OCI-LY1 (cell line): ENCODE measurements at regions not wholly inside any gene's neighbourhood (a gene's known extent, or its start where the extent isn't known, plus 50 kb on each side); places are given as distances from the start of the nearest gene placed in this dataset.

Experiments
- H2AFZ ChIP-seq: fragments of 200-600 bp; sonication (generic), shearing (Covaris generic); 2 replicates; pipeline ENCODE4 v1.6.0; 2014; ENCODE audit warnings: antibody characterized with exemption, mild to moderate bottlenecking, low read length
- H3F3A ChIP-seq: fragments of 200-600 bp; sonication (generic), shearing (Covaris generic); 2 replicates; pipeline ENCODE4 v1.6.0; 2014; ENCODE audit warnings: mild to moderate bottlenecking, antibody characterized with exemption, low read length, moderate library complexity; ENCODE audit not compliant: insufficient read depth
- H3K27ac ChIP-seq: fragments of 200-600 bp; sonication (generic); 2 replicates; pipeline ENCODE4 v1.5.1; 2014; ENCODE audit warnings: low read length, mixed run types, mild to moderate bottlenecking, low read depth; ENCODE audit not compliant: poor library complexity, severe bottlenecking
- H3K27me3 ChIP-seq: fragments of 200-600 bp; sonication (generic); 2 replicates; pipeline ENCODE4 v1.6.0; 2014; ENCODE audit warnings: antibody characterized with exemption, mild to moderate bottlenecking, low read length, moderate library complexity; ENCODE audit not compliant: insufficient read depth
- H3K36me3 ChIP-seq: fragments of 200-600 bp; sonication (generic); 2 replicates; pipeline ENCODE4 v1.6.1; 2014; ENCODE audit warnings: mild to moderate bottlenecking, antibody characterized with exemption, low read length, moderate library complexity, mixed read lengths; ENCODE audit not compliant: insufficient read depth
- H3K4me1 ChIP-seq: fragments of 200-600 bp; sonication (generic); 2 replicates; pipeline ENCODE4 v1.5.1; 2014; ENCODE audit warnings: mild to moderate bottlenecking, low read length, moderate library complexity; ENCODE audit not compliant: insufficient read depth, severe bottlenecking
- H3K4me2 ChIP-seq: fragments of 200-600 bp; sonication (generic), shearing (Covaris generic); 2 replicates; pipeline ENCODE4 v1.6.1; 2014; ENCODE audit warnings: low read length
- H3K4me3 ChIP-seq: fragments of 200-600 bp; sonication (generic); 2 replicates; pipeline ENCODE4 v1.5.1; 2014; ENCODE audit warnings: low read length, low read depth, mild to moderate bottlenecking, mixed read lengths; ENCODE audit not compliant: poor library complexity, severe bottlenecking
- H3K79me2 ChIP-seq: fragments of 200-600 bp; shearing (Covaris generic); 2 replicates; pipeline ENCODE4 v1.6.1; 2016; ENCODE audit warnings: mixed run types, low read length, mixed read lengths; ENCODE audit not compliant: insufficient read depth
- H3K9ac ChIP-seq: fragments of 200-600 bp; sonication (generic), shearing (Covaris generic); 2 replicates; pipeline ENCODE4 v1.6.1; 2014; ENCODE audit warnings: mild to moderate bottlenecking, low read length, mixed read lengths
- H3K9me2 ChIP-seq: fragments of 200-600 bp; sonication (generic), shearing (Covaris generic); 2 replicates; pipeline ENCODE4 v1.6.1; 2014; ENCODE audit warnings: low read depth, mild to moderate bottlenecking, low read length, mixed read lengths
- H3K9me3 ChIP-seq: fragments of 200-600 bp; shearing (Covaris generic); 2 replicates; pipeline ENCODE4 v1.6.1; 2014; ENCODE audit warnings: low read length, mixed read lengths
- H4K20me1 ChIP-seq: fragments of 200-600 bp; sonication (generic), shearing (Covaris generic); 2 replicates; pipeline ENCODE4 v1.6.0; 2016; ENCODE audit warnings: mild to moderate bottlenecking, low read length; ENCODE audit not compliant: insufficient read depth
- EZH2 ChIP-seq: fragments of 200-600 bp; sonication (generic), shearing (Covaris generic); IDR thresholded peaks from 2 replicates; pipeline ENCODE4 v1.8.0; 2017; ENCODE audit warnings: borderline replicate concordance, mixed run types, mild to moderate bottlenecking, antibody characterized with exemption, low read length, moderate library complexity, mixed read lengths
- TF ChIP-seq, protein P1 (sequence below): fragments of 200-600 bp; sonication (generic), shearing (Covaris generic); IDR thresholded peaks from 2 replicates; pipeline ENCODE4 v1.5.1; 2017; ENCODE audit warnings: mild to moderate bottlenecking, antibody characterized with exemption, low read length, moderate library complexity, mixed read lengths

GRCh38 chr2:121002597-121002996, 266.9 kb downstream of the GLI2 start:
- Histone ChIP-seq H3K9me2 (no peaks in the 10 kb centered on the region), H3K4me2 (no peak overlapping the region), H3K79me2 (no peaks in the 10 kb centered on the region), H3K27me3 (no peaks in the 10 kb centered on the region), H3K4me3 (no peak overlapping the region), H3F3A (no peaks in the 10 kb centered on the region), H3K9ac (no peak overlapping the region), H2AFZ (no peak overlapping the region), H3K9me3 (no peaks in the 10 kb centered on the region), H4K20me1 (no peaks in the 10 kb centered on the region), H3K4me1 (no peaks in the 10 kb centered on the region), H3K36me3 (no peaks in the 10 kb centered on the region), H3K27ac (no peak overlapping the region)
- TF ChIP-seq, protein P1, sequence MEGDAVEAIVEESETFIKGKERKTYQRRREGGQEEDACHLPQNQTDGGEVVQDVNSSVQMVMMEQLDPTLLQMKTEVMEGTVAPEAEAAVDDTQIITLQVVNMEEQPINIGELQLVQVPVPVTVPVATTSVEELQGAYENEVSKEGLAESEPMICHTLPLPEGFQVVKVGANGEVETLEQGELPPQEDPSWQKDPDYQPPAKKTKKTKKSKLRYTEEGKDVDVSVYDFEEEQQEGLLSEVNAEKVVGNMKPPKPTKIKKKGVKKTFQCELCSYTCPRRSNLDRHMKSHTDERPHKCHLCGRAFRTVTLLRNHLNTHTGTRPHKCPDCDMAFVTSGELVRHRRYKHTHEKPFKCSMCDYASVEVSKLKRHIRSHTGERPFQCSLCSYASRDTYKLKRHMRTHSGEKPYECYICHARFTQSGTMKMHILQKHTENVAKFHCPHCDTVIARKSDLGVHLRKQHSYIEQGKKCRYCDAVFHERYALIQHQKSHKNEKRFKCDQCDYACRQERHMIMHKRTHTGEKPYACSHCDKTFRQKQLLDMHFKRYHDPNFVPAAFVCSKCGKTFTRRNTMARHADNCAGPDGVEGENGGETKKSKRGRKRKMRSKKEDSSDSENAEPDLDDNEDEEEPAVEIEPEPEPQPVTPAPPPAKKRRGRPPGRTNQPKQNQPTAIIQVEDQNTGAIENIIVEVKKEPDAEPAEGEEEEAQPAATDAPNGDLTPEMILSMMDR = no peak
- no peak for TF ChIP-seq EZH2

DNA sequence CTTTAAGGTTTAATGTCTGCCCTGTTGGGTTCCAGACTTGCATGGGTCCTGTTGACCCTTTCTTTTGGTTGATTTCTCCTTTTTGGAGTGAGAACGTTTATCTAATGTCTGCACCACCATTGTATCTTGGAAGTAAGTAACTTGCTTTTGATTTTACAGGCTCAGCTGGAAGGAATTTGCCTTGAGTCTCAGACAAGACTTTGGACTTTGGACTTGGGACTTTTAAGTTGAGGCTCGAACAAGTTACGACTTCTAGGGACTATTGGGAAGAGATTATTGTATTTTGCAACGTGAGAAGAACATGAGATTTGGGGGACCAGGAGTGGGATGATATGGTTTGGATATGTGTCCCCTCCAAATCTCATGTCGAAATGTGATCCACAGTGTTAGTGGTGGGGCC, 267.7 kb downstream of the GLI2 start:
- Histone ChIP-seq H3K4me2 (no peak overlapping the region), H3K9me2 (no peaks in the 10 kb centered on the region), H2AFZ (no peak overlapping the region), H3F3A (no peaks in the 10 kb centered on the region), H3K79me2 (no peaks in the 10 kb centered on the region), H3K9me3 (no peaks in the 10 kb centered on the region), H4K20me1 (no peaks in the 10 kb centered on the region), H3K27me3 (no peaks in the 10 kb centered on the region), H3K9ac (no peak overlapping the region), H3K4me1 (no peaks in the 10 kb centered on the region), H3K27ac (no peak overlapping the region), H3K36me3 (no peaks in the 10 kb centered on the region), H3K4me3 (no peak overlapping the region)
- TF ChIP-seq, protein P1 = no peak
- TF ChIP-seq EZH2 = no peak

- Histone ChIP-seq H4K20me1 (no peaks in the 10 kb centered on the region), H2AFZ (no peak overlapping the region), H3K4me2 (no peak overlapping the region), H3K4me1 (no peaks in the 10 kb centered on the region), H3K4me3 (no peak overlapping the region), H3K9me2 (no peaks in the 10 kb centered on the region), H3K36me3 (no peaks in the 10 kb centered on the region), H3K79me2 (no peaks in the 10 kb centered on the region), H3K9ac (no peak overlapping the region), H3K9me3 (no peaks in the 10 kb centered on the region), H3F3A (no peaks in the 10 kb centered on the region), H3K27me3 (no peaks in the 10 kb centered on the region), H3K27ac (no peak overlapping the region)
- TF ChIP-seq, protein P1 = no peak
- no peak for TF ChIP-seq EZH2
Observed at GRCh38 chr2:121004359-121004758, 268.7 kb downstream of the GLI2 start.
